HCT116 (cell line): ENCODE measurements at regions not wholly inside any gene's neighbourhood (a gene's known extent, or its start where the extent isn't known, plus 50 kb on each side); places are given as distances from the start of the nearest gene placed in this dataset.

Experiments used
- ATAC-seq: fragments of 200-7000 bp; cut with Tn5 transposase; 2 replicates; pipeline ENCODE4 v1.9.1; 2020; ENCODE audit warnings: mild to moderate bottlenecking, moderate library complexity
- BruUV-seq: library from RNA; stranded (reverse); fragments of 400-500 nt; replicated peaks from 2 replicates; lab custom pipeline; 2021; lab: Mats Ljungman, UMichigan
- CTCF ChIA-PET: fragments of 300-600 bp; sonication (Branson Sonifier 250); formaldehyde crosslinking; loops from one replicate; lab custom pipeline; 2021; ENCODE audit warnings: antibody characterized with exemption; lab: Charles Lee
- POLR2A ChIA-PET: fragments of 300-600, 350-600 bp; sonication (Branson Sonifier 250); formaldehyde crosslinking; loops from one replicate; lab custom pipeline; 2021; ENCODE audit warnings: antibody characterized with exemption; lab: Charles Lee
- RAD21 ChIA-PET, 2 experiments: fragments of 300-600 bp; sonication (Branson Sonifier 250); formaldehyde crosslinking; loops; one replicate each; lab custom pipeline; 2023; ENCODE audit warnings: low total read pairs in 2 of 2; ENCODE audit not compliant: uncharacterized antibody in 2 of 2, unreplicated experiment in 2 of 2, low non-redundant PET in 1 of 2; lab: Charles Lee
- DNase-seq: peaks from one replicate; pipeline ENCODE4 v3.0.0-alpha.2; 2010; ENCODE audit warnings: low read depth, low spot score
- H2AFZ ChIP-seq: fragments of 200-600 bp; shearing (Covaris generic), sonication (generic); 2 replicates; pipeline ENCODE4 v1.6.1; 2017; ENCODE audit warnings: low read depth, mixed run types, mixed read lengths, antibody characterized with exemption, low read length; ENCODE audit not compliant: poor library complexity, severe bottlenecking
- H3K27ac ChIP-seq: 2 replicates; pipeline ENCODE4 v1.5.1; 2012; ENCODE audit warnings: low read depth, low read length
- H3K27me3 ChIP-seq: fragments of 200-600 bp; sonication (generic); 2 replicates; pipeline ENCODE4 v1.6.1; 2016; ENCODE audit warnings: mixed run types, low read length, mixed read lengths; ENCODE audit not compliant: insufficient read depth
- H3K36me3 ChIP-seq, 2 experiments: fragments of 200-500 bp in 1 of 2; fragments of 200-600 bp in 1 of 2; sonication (Bioruptor generic) in 1 of 2; sonication (generic) in 1 of 2; 2 replicates each; pipeline versions ENCODE4 v1.5.1 to v1.6.1; 2014 to 2016; ENCODE audit warnings: low read length in 2 of 2, inconsistent platforms in 1 of 2, mixed read lengths in 1 of 2, mixed run types in 1 of 2; ENCODE audit not compliant: insufficient read depth in 2 of 2, control insufficient read depth in 1 of 2
- H3K4me1 ChIP-seq, 2 experiments: fragments of 200-600 bp in 1 of 2; sonication (generic) in 1 of 2; 2 replicates each; pipeline versions ENCODE4 v1.5.1 to v1.6.1; 2012 to 2017; ENCODE audit warnings: low read length in 2 of 2, inconsistent platforms in 1 of 2, mild to moderate bottlenecking in 1 of 2, mixed read lengths in 1 of 2, mixed run types in 1 of 2, moderate library complexity in 1 of 2; ENCODE audit not compliant: insufficient read depth in 2 of 2, control insufficient read depth in 1 of 2
- H3K4me2 ChIP-seq: fragments of 200-600 bp; sonication (generic); 2 replicates; pipeline ENCODE4 v1.6.1; 2017; ENCODE audit warnings: mixed run types, low read length, mixed read lengths
- H3K4me3 ChIP-seq, 2 experiments: fragments of 200-600 bp in 1 of 2; sonication (generic) in 1 of 2; replicated peaks in 1 of 2; 2 replicates each; pipeline ENCODE4 v1.5.1; 2011 to 2016; ENCODE audit warnings: low read length in 2 of 2, control low read depth in 1 of 2, low read depth in 1 of 2, mild to moderate bottlenecking in 1 of 2, mixed read lengths in 1 of 2, mixed run types in 1 of 2
- H3K79me2 ChIP-seq: fragments of 200-600 bp; sonication (generic); 2 replicates; pipeline ENCODE4 v1.6.1; 2017; ENCODE audit warnings: mild to moderate bottlenecking, mixed run types, low read length, moderate library complexity, mixed read lengths; ENCODE audit not compliant: insufficient read depth
- H3K9ac ChIP-seq: fragments of 200-600 bp; sonication (generic); 2 replicates; pipeline ENCODE4 v1.6.1; 2016; ENCODE audit warnings: low read length, mixed read lengths
- H3K9me2 ChIP-seq: fragments of 200-600 bp; sonication (generic), shearing (Covaris generic); 2 replicates; pipeline ENCODE4 v1.6.1; 2017; ENCODE audit warnings: mixed run types, mild to moderate bottlenecking, moderate library complexity; ENCODE audit not compliant: insufficient read depth
- H3K9me3 ChIP-seq, 2 experiments: fragments of 200-500 bp in 1 of 2; fragments of 200-600 bp in 1 of 2; sonication (Bioruptor generic) in 1 of 2; sonication (generic) in 1 of 2; 2 replicates each; pipeline ENCODE4 v1.6.1; 2014 to 2017; ENCODE audit warnings: low read length in 2 of 2, mixed read lengths in 2 of 2, inconsistent platforms in 1 of 2, low read depth in 1 of 2, mild to moderate bottlenecking in 1 of 2, mixed run types in 1 of 2, moderate library complexity in 1 of 2; ENCODE audit not compliant: control insufficient read depth in 1 of 2, insufficient read depth in 1 of 2
- H4K20me1 ChIP-seq: fragments of 200-600 bp; sonication (generic), shearing (Covaris generic); 2 replicates; pipeline ENCODE4 v1.6.1; 2017; ENCODE audit warnings: mixed run types, mild to moderate bottlenecking, moderate library complexity; ENCODE audit not compliant: insufficient read depth
- ATF3 ChIP-seq: IDR thresholded peaks from 2 replicates; pipeline ENCODE4 v1.6.1; 2012
- CBX3 ChIP-seq: IDR thresholded peaks from 2 replicates; pipeline ENCODE4 v1.6.1; 2012; ENCODE audit warnings: low read depth
- CEBPB ChIP-seq: IDR thresholded peaks from 2 replicates; pipeline ENCODE4 v1.6.1; 2012; ENCODE audit warnings: low read depth
- CTCF ChIP-seq, 3 experiments: fragments of 200-600 bp in 1 of 3; sonication (generic) in 1 of 3; IDR thresholded peaks in 2 of 3; conservative IDR thresholded peaks in 1 of 3; 2 replicates each; pipeline ENCODE4 v1.5.1; 2012 to 2017; ENCODE audit warnings: low read depth in 2 of 3, low read length in 2 of 3, antibody characterized with exemption in 1 of 3, borderline replicate concordance in 1 of 3, control low read depth in 1 of 3, mild to moderate bottlenecking in 1 of 3, mixed read lengths in 1 of 3, mixed run types in 1 of 3, moderate library complexity in 1 of 3; ENCODE audit not compliant: insufficient read depth in 1 of 3
- EGR1 ChIP-seq: IDR thresholded peaks from 2 replicates; pipeline ENCODE4 v1.6.1; 2012; ENCODE audit warnings: low read depth
- FOSL1 ChIP-seq: IDR thresholded peaks from 2 replicates; pipeline ENCODE4 v1.6.1; 2012; ENCODE audit warnings: low read depth
- JUND ChIP-seq: IDR thresholded peaks from 2 replicates; pipeline ENCODE4 v1.6.1; 2012
- MAX ChIP-seq: IDR thresholded peaks from 2 replicates; pipeline ENCODE4 v1.6.1; 2012
- POLR2A ChIP-seq: IDR thresholded peaks from 2 replicates; pipeline ENCODE4 v1.7.0; 2011; ENCODE audit warnings: borderline replicate concordance; ENCODE audit not compliant: insufficient read depth, insufficient read length; ENCODE audit errors: extremely low read depth
- POLR2AphosphoS5 ChIP-seq: IDR thresholded peaks from 2 replicates; pipeline ENCODE4 v1.6.1; 2011; ENCODE audit warnings: mild to moderate bottlenecking, low read depth, low read length, moderate library complexity
- SP1 ChIP-seq: IDR thresholded peaks from 2 replicates; pipeline ENCODE4 v1.6.1; 2012; ENCODE audit warnings: low read depth
- TCF7L2 ChIP-seq: IDR thresholded peaks from 2 replicates; pipeline ENCODE4 v1.7.0; 2011; ENCODE audit warnings: borderline replicate concordance, inconsistent platforms; ENCODE audit not compliant: insufficient read depth, insufficient read length; ENCODE audit errors: extremely low read depth
- YY1 ChIP-seq: IDR thresholded peaks from 2 replicates; pipeline ENCODE4 v1.6.1; 2011; ENCODE audit warnings: low read length, low read depth, moderate library complexity, mild to moderate bottlenecking; ENCODE audit not compliant: insufficient replicate concordance; ENCODE audit errors: extremely low read depth
- ZBTB33 ChIP-seq: IDR thresholded peaks from 2 replicates; pipeline ENCODE4 v1.6.1; 2011; ENCODE audit warnings: mild to moderate bottlenecking, low read length, moderate library complexity; ENCODE audit not compliant: insufficient replicate concordance; ENCODE audit errors: extremely low read depth
- ZFX ChIP-seq: fragments of 450-650 bp; IDR thresholded peaks from 2 replicates; pipeline ENCODE4 v1.6.1; 2017
- ZNF274 ChIP-seq: fragments of 200-500 bp; sonication (Bioruptor generic); IDR thresholded peaks from 2 replicates; pipeline ENCODE4 v1.6.1; 2014; ENCODE audit warnings: mild to moderate bottlenecking, low read depth, low read length, inconsistent platforms
- intact Hi-C: fragments of 100-400 bp; cut with micrococcal nuclease; formaldehyde crosslinking; loops from 2 replicates; pipeline ENCODE4 v1.10.0; 2022

GRCh38 chr11:98300719-98301118 is 720.0 kb upstream of the CNTN5 start:
- ChIA-PET RAD21 (no interaction called here), CTCF (no interaction called here), POLR2A (no interaction called here)
- Histone ChIP-seq H4K20me1 (no peaks in the 10 kb centered on the region), H3K9ac (no peak overlapping the region), H3K4me2 (no peak overlapping the region), H3K4me3 (no peak overlapping the region), H3K9me3 (peaks cover 0 to 6% of the 10 kb centered on the region in 2 experiments; a peak in 2 of 4 replicates), H3K4me1 (no peaks in the 10 kb centered on the region), H2AFZ (no peak overlapping the region), H3K27me3 (no peaks in the 10 kb centered on the region)
- ATAC-seq (no peak), DNase-seq (no peak)
- intact Hi-C loops, result no loop called here
- no peak for TF ChIP-seq CEBPB
- no peak for TF ChIP-seq SP1
- no peak for TF ChIP-seq CBX3
- TF ChIP-seq EGR1, result no peak
- no peak for TF ChIP-seq ZBTB33
- TF ChIP-seq YY1, result no peak
- no peak for TF ChIP-seq FOSL1
- TF ChIP-seq, all 23 proteins: peak for 0
- H3K79me2 ChIP-seq, result no peaks in the 10 kb centered on the region
- no peaks in the 10 kb centered on the region for H3K9me2 ChIP-seq
- H3K36me3 ChIP-seq, result no peaks in the 10 kb centered on the region
- BruUV-seq, result no TSS peak
- H3K27ac ChIP-seq, result no peak overlapping the region

GRCh38 chr11:98307827-98308491 is 712.8 kb upstream of the CNTN5 start:
- no peaks in the 10 kb centered on the region for H3K79me2 ChIP-seq
- ATAC-seq, result no peak
- H3K27ac ChIP-seq, result no peak overlapping the region
- DNase-seq, result no peak
- RAD21 ChIA-PET, result no interaction called here
- no peak overlapping the region for H2AFZ ChIP-seq
- no peaks in the 10 kb centered on the region for H3K36me3 ChIP-seq
- no peaks in the 10 kb centered on the region for H4K20me1 ChIP-seq
- H3K9me3 ChIP-seq, result peaks cover 0 to 4% of the 10 kb centered on the region in 2 experiments; a peak in 3 of 4 replicates
- H3K9ac ChIP-seq, result no peak overlapping the region
- H3K4me1 ChIP-seq, result no peaks in the 10 kb centered on the region
- H3K9me2 ChIP-seq, result no peaks in the 10 kb centered on the region
- H3K4me2 ChIP-seq, result no peak overlapping the region
- no peak overlapping the region for H3K4me3 ChIP-seq
- no peaks in the 10 kb centered on the region for H3K27me3 ChIP-seq
- intact Hi-C loops, result no loop called here
- BruUV-seq, result no TSS peak
- POLR2A ChIA-PET, result no interaction called here
- CTCF ChIA-PET, result no interaction called here
- no peak for TF ChIP-seq TCF7L2
- TF ChIP-seq EGR1, result no peak
- TF ChIP-seq ZNF274, result no peak
- no peak for TF ChIP-seq POLR2AphosphoS5
- TF ChIP-seq ZFX, result no peak
- TF ChIP-seq ATF3, result no peak
- no peak for TF ChIP-seq MAX
- no peak for TF ChIP-seq CBX3
- no peak for TF ChIP-seq CTCF (IDR thresholded peaks at IDR 0.05 in 2 of 3, conservative IDR thresholded peaks at IDR 0.05 in 1 of 3; ENCODE audit: borderline replicate concordance in 1 of 3, insufficient read depth in 1 of 3, low read depth in 2 of 3, low read length in 2 of 3)
- no peak for TF ChIP-seq FOSL1
- no peak for TF ChIP-seq CEBPB
- no peak for TF ChIP-seq JUND
- no peak for TF ChIP-seq POLR2A
